ENCODE measurements at regions not wholly inside any gene's neighbourhood (a gene's known extent, or its start where the extent isn't known, plus 50 kb on each side); places are given as distances from the start of the nearest gene placed in this dataset.

DNA sequence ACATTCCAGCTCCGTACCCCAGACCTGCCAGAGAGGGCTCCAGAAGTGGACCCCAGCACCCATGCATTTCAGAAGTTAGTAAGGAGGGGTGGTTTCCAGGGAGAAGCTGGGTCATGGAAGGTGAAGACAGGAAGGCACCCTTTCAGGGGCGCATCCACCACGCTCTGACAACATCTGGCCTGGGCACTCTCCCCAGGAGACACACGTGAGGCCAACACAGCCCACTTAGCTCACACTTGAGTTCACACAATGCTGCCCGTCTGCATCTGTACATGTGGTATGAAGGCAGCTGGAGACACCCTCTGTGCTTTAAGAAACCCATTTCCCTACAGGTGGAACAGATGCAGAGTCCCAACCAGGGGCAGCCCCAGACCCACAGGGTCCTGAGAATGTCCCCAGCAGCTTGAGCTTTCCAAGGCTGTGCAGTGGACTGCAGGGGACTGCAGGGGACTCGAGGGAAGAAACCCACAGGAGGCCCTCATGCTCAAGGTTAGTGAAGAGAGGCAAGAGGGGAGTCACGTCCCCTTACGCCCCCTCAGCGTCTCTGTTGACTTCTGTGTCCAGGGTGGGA lies 326.8 kb upstream of the IRX1 start:
- no peak for DNase-seq

DNA sequence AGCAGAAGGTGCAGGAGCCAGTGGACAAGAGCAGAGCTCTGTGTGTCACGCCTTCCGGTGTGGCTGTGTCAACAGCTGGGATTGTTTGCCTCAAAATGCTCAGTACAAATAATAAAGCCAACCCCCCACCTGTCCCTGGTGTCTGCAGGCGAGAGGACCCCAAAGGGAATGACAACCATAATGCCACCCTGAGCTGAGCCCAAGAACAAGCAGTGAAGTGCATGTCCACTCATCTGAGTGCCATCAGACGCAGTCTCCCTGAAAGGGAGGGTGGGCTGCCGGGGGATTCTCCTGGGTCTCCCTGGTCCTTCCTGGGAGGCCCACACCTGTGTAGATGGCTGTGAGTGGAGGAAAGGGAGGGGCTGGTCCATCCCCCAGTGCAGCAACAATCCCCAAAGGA lies 328.8 kb upstream of the IRX1 start:
- no peak for DNase-seq

DNA sequence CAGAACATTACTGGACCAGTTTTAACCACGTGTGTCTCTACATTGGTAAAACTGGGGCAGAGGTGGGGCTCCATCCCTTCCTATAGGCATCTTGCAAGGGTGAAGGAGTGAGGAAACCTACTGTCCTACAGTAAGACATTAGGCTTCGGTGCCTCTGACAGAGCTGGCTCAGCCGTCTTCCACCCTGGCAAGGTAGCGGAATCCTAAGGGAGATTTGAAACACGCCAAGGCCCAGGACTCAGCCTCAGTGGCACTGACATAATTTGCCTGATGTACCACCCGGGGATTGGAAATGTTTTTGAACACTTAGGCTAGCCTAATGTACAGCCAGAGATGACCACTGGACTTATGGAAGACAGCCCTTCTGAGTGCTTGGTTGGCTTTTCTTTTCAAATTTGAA lies 329.7 kb upstream of the IRX1 start:
- no peak for DNase-seq

DNA sequence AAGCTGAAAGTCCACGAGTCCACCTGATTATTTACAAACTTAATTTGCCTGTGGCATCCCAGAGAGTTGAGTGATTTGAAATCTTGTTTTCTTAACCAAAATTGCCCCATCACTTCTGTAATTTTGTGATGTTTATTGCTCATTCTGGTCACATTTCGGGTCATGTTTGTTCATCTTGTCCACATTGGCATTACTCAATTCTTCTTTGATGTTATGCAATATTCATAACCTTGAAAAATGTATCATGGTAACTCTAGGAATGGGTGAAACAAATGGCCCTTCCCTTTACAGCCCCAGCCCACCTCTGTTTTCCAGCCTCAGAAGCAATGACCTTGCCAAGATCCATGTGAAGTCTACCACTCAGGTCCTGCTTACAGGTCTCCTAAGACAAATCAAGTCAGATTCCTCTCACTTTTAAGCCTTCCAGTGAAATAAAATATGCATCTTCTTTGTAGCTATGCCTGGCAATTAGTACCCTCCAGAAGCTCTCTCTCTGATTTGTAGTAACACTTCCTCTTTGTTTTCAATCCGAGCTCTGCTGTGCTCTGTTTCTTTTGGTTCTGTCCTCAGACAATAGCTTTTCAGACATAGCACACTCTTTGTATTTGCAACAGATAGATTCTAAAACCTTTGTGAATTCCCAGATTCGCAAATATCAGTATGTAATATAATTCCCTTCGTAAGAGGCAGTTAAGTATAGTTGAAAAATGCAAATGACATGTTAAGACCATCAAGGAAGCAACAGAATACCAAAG lies 330.3 kb upstream of the IRX1 start:
- DNase-seq = no peak

DNA sequence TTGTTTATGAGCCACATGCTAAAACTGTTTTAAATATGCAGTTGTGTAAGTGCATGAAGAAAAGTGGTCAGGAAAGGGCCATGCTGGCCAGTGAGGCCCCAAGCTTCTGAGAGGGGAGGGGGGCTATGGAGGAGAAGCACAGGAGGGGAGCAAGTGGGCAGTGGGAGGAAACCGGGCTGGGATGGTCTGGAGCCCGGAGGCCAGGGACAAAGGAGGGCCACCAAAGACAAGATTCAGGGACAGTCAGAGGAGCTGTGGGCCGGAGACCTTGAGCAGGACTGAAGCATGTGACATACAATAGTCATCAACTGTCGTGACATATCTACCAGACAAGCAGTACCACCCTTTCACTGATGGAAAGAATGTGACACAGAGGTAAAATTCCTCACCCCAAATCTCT lies 333.2 kb upstream of the IRX1 start:
- no peak for DNase-seq

DNA sequence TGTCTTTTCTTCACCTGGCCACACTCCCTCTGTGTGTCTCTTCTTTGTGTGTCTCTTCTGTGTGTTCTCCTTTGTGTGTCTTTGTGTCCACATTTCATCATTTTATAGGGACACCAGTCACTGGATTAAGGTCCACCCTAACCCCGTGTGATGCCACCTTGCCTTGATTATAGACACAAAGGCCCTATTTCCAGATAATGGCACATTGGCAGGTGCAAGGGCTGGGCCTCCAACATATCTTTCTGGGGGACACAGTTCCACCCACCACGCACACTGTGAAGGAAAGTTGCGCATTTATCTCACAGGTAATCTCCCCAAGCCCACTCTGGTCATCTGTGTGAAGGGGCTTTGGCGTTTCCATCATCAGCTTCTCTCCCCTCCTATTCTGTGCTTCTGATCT lies 334.6 kb upstream of the IRX1 start:
- DNase-seq = no peak

DNA sequence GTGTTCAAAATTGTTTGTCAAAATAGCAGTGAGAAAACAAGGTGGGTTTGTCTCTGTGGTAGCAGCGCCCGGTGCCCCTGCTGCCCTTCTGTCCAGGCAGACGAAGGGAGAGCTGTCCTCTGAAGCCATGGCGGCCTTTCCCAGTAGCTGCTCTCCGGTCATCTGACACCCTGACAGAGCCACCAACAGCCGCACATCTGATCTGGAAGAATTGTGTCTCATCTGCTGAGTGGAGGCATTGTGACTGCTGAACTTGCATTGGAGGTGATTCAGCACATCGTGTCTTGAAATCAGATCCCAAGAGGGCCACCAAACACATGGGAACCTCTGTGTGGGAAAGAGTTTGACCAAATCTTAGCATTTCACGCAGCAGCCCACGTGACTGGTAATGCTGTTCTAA lies 337.6 kb upstream of the IRX1 start:
- no peak for DNase-seq

DNA sequence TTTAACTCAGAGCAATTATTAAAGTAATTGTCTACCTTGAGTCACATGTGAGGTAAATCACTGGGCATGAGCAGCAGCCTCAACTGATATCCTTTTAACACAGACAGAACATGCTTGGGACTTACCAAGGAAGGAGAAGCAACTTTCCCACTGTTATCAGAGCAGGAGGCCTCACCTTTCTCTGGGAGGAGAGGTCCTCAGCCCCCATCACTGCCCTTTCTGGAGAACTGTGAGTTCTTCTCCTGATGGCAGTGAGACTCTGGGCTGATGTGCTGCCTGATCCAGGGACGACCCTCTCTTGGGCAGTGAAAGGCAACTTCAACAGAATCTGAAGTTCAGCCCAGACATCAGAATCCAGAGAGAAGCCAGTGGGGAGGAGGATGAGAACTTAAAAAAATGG lies 343.4 kb upstream of the IRX1 start:
- DNase-seq = no peak

DNA sequence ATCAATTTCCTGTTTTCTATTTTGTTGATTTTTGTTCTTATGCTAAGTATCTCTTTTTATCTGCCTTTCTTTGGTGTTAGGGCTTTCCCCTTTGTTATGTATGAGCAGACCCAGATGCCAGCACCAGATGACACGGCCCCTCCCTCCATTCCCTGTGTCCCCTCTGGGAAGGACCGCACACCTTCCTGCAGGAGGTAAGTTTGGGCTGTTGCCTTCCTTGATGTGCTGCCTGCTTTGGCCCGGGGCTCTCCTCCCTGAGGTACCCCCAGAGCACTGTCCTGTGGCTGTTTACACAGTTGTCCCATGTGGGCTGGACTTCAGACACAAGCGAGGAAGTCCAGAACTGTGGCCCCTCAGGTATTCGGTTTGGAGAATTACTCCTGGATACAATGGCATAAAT lies 343.8 kb upstream of the IRX1 start:
- no peak for DNase-seq

DNA sequence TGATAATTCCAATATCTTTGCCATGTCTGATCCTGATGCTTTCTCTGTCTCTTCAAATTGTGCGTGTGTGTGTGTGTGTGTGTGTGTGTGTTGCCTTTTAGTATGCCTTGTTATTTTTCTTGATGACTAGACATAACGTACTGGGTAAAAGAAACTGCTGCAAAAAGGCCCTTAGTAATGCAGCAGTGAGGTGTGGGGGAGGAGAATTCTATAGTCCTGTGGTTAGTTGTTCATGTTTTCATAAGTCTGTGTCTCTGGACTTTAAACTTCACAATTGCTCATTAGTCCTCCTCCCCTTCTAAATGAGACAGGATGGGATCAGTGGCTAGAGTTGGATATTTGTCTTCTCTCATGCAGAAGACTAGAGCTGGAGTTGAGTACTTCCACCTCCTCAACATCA lies 346.2 kb upstream of the IRX1 start:
- no peak for DNase-seq

DNA sequence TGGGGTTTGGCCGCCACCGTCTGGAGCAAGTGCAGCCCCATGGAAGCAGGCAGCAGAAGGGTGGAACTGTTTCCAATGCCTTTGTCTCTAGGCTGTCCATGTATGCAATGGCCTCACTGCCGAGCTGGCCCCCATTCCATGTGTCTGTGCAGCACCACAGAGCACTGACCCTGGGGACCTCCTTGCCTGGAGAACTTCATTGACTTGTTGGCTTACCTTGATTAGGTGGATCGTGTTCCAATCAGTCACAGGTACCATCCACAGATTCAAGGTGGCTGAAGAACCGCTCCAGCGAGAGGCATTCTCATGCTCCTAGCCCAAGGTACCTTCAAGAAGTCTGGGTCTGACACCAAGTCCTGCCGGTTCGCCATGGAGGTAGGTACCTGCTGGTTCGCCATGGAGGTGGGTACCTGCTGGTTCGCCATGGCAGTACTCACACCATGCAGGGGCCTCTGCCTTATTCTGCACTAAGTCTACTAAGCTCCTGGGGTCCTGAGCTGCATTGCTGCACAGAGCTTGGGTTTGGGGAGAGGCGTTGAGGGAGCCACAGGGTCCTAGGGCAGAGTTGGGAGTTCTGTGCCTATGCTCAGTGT lies 358.3 kb upstream of the IRX1 start:
- DNase-seq = no peak

DNA sequence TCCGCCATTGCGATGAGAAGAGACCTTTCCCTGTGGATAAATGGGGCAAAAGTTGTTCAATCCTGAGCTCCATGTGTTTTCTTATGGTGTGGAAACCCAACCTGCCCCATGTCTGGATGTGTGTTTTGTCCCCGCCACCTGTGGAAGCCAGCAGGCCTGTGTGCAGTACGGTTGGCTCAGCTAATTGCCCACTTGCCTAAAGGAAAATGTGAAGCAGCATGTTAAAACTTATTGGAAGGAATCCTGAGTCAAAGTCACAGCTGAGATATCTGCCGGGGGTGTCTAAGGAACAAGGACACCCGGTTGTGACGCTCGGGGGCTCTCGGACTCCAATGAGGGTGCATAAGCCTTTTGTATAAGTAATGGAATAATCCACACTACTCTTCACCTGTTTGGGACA lies 361.1 kb upstream of the IRX1 start:
- DNase-seq = no peak

DNA sequence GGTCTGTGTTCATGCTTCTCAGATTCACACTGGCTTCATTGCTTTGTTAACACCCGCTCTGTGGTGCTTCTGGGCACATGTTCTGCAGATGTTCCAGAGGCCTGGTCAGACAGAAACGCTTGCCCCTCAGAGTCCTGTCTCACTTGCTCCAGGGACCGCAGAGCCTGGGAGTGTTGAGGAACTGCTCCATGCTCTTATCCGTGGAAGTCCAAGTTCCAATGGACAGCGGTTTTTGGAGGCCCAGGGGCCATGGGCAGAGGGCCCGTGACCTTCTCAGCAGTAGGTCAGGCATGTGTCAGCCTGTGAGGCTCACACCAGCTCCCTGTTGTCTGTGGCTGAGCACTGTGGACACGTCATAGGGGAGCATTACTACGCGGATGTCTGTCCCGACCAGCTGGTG lies 364.7 kb upstream of the IRX1 start:
- DNase-seq = no peak

DNA sequence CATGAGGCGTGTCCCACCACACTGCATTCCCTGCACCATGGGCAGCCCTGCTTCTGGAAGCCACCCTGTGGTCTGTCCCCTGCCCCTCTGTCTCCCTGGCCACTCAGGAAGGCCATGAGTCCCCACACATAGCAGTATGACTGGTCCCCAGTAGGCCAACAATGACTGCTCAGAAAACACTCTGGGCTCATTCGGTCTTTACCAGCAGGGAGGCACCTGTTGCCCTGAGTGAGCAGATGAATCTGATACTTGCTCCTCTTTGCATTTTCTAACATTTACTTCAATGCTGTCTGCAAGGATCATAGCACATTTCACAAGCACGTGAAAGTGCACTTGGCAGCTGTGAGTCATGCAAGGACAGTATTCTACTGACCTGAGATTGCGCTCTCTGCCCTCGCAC lies 365.4 kb upstream of the IRX1 start:
- DNase-seq = no peak

DNA sequence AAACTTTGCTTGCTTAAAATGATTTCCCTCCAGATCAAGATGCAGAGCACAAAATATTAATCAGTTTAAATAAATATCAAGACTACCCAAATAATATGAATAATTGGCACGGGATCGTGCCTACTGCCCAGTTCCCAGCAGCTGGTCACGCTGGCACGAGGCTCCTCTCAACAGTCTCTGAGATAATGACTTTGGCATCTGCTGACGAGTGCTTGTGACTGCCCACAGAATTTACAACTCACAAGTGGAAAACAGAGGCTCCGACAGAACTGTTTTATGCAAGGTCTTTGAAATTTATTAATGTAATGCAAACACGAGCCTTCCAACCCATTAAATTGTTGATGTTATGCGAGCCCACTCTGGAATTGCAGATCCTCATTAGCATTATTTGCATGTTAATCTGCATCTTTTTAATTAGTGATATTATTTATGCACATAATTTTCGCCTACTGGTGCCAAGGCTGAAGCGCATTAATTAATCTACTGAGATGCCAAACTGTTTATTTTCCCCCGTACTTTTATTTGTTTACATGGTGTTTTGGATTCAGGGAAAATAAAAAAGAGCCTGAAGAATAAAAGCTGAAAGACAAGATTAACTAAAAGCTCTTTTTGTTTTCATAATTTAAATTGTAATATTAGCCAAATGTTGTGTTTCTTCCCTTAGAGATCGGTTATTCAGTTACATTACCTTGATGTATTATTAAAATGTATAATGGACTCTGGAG lies 369.3 kb upstream of the IRX1 start:
- DNase-seq = no peak

DNA sequence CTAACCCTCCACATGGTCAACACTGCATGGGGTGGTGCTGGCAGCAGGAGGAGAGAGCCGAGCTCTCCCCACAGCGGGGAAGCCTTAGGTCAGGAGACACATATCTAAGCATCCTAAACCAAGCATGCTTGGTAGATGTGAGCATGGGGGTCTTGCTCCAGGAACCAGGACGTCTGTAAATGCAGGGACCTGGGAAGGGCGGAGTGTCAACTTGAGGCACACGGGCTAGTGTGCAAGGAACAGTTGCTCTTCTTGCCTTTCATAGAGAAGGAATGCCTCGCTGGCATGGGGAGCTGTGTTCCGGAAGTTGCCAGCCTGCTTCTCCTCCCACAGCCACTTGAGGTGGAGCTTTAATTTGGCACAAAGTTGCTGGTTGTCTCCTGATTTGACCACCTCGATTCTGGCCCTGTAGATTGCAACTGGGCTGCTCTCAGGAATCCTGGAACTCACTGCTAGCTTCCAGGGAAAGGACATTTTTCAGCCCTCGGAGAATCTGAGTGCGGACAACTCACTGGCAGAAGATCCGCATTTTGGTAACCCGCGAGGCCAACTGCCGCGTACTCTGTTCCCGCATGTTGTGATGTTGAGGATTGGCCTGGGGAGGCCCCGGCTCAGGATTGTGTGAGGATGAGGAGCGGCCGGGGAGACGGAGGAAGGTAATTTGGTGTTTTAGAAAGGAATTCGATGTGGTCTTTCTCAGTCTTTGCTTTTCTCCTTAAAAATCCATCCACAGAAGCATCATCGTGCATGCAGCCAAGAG lies 370.3 kb upstream of the IRX1 start:
- DNase-seq = no peak

DNA sequence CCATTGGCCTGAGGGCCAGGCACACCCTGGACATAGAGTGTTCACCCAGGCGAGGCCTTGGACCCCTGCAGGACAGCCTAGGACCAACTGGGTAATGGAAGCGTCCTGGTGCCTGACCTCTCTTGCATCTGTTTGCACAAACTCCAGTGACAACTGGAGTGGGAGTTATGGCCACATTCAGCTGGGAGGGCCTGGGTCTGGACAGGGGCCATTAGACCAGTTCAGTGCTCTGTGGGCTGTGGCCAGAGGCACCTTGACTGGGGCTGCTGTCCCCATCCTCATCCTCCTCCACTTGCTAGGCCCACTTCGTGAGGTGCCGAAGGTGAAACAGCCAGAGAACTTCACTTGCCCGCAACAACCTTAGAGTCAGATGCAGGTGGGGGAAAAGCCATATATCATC lies 372.7 kb upstream of the IRX1 start:
- no peak for DNase-seq

DNA sequence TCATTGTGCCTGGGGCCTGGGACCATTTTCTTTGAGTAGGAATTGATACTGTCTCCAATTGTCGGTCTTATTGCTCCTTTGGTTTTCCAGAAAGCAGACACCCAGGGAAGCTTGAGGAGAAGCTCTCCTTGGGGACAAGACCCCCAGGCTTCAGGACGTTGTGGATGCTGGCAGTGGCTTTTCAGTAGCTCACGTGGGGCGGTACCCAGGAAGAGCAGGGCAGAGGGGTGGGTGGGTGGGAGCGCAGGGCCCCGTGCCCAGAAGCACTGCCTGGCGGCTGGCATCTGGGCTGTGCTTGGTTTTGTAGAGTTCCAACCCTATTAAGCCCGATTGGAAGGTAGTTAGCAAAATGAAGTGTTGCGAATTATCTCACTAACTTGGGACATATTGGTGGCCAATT lies 374.2 kb upstream of the IRX1 start:
- no peak for DNase-seq

DNA sequence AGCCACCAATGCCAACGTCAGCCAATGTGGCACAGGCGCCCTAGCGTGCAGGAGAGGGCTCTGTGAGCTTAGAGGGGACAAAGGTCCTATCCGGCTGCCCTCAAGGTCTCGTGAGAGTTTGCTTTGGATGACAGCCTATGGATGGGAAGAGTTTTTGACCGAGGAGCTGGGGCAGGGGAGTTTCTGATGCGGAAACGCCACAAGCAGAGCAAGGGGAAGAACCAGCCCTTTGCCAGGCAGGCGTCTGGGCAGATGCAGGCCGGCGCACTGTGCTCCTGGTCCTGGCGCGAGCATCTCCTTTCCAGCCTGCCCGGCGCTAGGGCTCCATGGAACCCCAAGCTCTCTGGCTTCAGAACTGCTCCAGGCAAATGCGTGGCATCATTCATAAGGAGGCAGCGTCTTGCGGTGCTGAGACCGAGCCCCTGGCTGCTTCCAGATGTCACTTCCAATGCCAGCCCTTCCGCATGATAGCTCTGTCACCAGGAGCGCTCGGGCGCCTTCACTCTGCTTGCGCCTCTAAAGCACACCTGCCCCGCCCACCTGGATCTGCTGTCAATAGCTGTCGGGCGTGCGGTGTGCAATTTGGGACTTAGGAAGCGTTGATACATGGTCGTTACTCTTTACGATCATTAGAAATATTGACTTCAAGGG lies 374.9 kb upstream of the IRX1 start:
- no peak for DNase-seq

DNA sequence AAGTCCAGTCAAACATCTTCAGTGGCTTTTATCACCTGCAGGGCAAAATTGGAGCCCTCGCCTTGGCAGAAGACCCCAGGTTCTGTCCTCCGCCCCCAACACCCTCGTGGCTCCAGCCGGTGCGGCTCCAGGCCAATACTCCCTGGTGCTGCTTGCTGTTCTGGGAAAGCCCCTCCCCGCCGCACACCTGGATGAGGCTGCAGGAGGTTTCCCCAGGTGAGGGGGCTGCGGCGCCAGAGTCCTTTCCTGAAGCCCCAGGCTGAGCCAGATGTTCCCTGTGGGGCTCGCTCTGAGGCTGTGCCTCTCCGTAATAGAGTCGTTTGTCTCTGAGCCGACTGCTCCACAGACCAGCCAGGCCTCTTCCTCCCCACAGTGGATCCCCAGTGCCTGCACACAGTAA lies 375.4 kb upstream of the IRX1 start:
- DNase-seq = no peak

DNA sequence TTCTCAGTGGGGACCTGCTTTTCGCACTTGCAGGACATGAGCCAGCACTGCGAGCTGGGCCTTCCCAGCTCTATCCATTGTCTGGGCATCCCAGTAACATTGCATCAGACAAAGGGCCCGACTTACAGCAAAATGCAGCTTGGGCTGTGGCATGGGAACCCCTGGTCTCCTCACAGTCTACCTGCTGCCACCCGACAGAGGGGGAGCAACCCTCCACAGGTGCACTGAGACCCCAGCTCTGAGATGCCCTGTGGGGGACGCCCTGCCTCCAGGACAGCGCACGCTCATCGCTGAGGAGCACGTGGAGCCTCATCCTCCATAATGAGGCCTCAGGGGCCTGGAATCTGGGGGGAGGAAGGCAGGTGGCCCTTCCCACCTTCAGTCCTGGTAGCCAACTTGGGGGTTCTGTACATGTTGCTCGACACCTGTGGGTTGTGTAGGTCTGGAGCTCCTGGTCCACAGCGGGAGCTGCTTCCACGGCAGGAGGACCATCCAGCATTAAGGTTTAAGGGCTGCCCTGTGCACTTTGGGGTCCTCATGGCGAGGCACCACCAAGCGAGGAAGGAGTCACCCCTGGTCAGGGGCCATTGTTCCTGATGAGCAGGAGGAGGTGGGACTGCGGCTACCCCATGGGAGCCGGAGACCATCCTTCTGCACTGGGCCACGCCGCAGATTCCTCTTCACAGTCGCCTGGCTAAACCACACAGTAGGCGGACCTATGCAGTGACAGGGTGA lies 376.5 kb upstream of the IRX1 start:
- DNase-seq = no peak
